Stimulated activated CD4-positive, alpha-beta T cell treated with anti-CD3 and anti-CD28 coated beads, Interleukin-4, amount 100 ng/mL, for 48 hours (primary cell): ENCODE measurements at regions not wholly inside any gene's neighbourhood (a gene's known extent, or its start where the extent isn't known, plus 50 kb on each side); places are given as distances from the start of the nearest gene placed in this dataset.
"Not testable (repeated sequence)": the region's sequence is repeated elsewhere in the genome, so short reads cannot be mapped to it uniquely, and the experiment has no call there.

Source experiments
- DNase-seq, 2 donors: peaks; one replicate each; pipeline ENCODE4 v3.0.0-alpha.2; 2020; ENCODE audit warnings: low read depth in 2 of 2

GRCh38 chr3:155995525-155996370 is 124.6 kb upstream of the KCNAB1 start:
- no peak for DNase-seq

GRCh38 chr3:155996882-155997281 is 123.5 kb upstream of the KCNAB1 start:
- no peak for DNase-seq

DNA sequence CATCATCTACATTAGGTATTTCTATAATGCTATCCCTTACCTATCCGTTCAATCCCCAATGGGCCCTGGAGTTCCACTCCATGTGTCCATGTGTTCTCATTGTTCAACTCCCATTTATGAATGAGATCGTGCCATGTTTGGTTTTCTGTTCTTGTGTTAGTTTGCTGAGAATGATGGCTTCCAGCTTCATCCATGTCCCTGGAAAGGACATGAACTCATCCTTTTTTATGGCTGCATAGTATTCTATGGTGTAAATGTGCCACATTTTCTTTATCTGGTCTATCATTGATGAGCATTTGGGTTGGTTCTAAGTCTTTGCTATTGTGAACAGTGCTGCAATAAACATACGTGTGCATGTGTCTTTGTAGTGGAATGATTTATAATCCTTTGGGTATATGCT is 122.2 kb upstream of the KCNAB1 start:
- not testable (repeated sequence) for DNase-seq

GRCh38 chr3:156005736-156006135 is 114.6 kb upstream of the KCNAB1 start:
- no peak for DNase-seq

GRCh38 chr3:156010829-156011228 is 109.5 kb upstream of the KCNAB1 start:
- DNase-seq: no peak

DNA sequence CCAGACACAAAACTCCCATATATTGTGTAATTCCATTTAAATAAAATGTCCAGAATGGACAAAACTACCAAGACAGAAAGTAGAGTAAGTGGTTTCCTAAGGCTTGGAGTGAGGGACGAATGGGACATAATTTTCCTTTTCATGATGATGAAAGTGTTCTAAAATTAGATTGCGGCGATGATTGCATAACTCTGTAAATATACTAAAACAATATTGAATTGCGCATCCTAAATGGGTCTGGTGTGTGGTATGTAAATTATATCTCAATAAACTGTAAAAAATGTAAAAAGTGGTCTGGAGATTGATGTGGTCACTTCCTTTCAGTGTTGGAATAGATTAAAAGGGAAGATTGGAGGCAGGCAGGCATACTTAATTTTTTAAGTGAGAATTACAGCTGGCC is 105.9 kb upstream of the KCNAB1 start:
- DNase-seq: no peak

- no peak for DNase-seq
Measured at GRCh38 chr3:156016902-156017301, 103.5 kb upstream of the KCNAB1 start.

DNA sequence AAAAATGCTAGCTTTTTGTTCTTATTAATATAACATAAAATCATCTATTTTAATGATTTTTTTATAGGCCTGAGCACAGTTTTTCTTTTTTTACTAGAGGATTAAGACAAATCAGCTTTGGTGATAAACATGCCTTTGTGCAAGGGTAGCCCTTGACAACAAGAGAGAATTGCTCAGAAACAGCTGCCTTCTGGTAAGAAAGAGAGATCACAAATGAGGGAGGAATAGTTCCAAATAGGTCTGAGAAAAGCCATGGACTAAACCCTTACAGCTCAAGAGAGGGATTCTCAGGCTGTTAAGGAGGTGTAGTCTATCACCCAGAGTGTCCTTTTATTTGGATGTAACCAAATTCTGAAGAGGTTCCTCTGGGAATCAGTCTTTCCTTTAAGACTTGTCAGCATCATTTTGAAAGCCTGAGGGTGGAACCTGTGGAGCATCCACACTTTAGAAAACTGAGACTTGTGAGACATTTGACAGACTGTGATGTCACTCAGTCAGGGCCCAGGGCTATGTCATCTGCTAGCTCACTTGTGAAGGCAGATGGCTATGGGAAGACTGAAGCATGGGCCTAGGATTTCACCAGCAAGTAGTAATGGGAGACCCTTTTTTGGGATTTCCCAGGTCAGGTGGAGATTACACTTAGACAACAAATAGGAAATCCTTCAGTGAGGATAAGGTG is 102.9 kb upstream of the KCNAB1 start:
- no peak for DNase-seq

GRCh38 chr3:156024904-156025533 is 95.4 kb upstream of the KCNAB1 start:
- DNase-seq: no peak

DNA sequence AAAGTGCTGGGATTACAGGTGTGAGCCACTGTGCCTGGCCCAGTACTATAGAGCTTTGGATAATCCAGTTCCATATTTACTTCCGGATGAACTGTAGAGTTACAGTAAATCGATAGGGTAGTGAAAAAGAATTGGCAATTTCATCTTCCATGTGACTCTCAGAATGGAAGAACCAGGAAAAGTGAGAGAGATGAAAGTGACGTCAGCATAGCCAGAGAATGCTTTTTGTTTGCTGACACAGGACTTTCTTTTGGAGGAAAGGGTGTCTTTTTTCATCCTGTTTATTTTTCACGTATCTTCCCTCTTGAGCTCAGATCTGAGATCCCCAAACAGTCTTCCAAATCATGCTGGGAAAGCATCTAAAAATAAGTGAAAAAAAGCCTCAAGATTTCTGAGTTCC is 91.2 kb upstream of the KCNAB1 start:
- no peak for DNase-seq

DNA sequence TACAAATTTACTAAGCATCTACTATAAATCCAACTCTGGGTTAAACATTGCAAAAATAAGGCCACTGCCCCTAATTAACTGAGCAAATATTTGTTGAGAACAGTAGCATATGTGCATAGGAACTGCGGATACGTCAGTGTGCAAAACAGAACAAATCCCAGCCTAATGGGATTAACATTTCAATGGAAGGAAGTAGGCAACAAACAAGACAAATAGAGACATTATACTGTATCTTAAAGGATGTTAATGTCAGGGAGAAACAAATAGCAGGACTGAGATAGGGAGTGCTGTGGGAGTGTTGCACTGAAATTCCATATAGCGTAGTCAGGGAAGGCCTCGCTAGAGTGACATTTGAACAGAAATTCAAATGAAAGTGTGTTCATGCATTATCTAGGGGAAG is 89.7 kb upstream of the KCNAB1 start:
- no peak for DNase-seq

DNA sequence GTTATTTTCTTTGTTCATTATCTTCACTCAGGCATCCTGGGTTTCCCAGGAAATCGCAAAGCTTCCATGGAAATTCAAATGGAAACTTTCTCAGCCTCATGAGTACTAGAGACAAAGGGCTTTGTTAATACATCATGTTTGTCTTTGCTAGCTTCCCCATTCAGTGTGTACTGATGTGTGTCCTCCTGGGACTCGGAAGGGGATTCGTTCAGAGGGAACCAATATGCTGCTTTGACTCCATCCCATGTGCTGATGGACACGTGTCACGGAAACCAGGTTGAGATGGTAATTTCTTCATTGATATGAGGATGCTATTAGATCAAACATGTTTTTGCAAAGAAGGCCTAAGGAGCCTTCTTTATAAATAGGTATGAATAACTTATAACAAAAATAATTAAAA is 87.0 kb upstream of the KCNAB1 start:
- no peak for DNase-seq

DNA sequence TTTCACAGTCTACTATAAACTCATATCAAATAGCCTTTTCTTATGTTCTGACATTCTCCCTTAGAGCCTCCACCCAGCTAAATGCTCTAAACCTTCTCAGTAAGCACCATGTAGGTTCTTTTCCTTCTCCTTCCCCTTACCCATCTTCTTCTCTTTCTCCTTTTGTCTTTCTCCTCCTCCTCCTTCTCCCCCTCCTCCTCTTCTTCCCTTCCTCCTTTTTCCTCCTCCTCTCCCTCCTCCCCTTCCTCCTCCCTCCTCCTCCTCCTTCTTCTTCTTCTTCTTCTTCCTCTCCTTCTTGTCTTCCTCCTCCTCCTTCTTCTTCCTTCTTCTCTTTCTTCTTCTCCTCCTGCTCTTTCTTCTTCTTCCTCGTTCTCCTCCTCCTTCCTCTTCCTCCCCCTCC is 85.2 kb upstream of the KCNAB1 start:
- no peak for DNase-seq

DNA sequence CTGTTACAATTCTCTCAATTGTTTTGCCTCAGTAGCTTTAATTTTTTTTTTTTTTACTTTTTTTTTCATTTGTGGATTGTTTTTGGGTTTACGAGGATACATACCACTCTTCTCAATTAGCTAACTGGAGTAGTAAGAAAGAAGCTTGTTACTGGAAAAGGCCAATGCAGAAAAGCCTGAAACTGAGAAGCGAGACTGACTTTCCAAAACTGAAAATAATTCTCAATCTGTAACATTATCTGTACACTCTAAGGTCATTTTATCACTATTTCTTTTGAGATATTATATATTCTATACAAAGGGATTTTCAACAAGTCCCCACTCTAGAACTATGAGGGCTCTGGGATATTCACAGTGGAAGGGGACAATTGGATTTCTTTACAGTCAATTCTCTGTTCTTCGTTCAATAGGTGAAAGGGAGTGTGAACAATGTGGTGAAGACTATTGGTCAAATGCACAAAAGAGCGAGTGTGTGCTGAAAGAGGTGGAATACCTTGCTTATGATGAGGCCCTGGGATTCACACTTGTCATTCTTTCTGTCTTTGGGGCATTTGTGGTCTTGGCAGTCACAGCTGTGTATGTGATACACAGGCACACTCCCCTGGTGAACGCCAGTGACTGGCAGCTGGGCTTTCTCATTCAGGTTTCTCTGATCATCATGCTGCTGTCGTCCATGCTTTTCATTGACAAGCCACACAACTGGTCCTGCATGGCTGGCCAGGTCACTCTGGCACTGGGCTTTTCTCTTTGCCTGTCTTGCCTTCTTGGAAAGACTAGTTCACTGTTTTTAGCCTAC is 83.9 kb upstream of the KCNAB1 start:
- DNase-seq: no peak

- DNase-seq: no peak
Measured at GRCh38 chr3:156037356-156037755, 83.0 kb upstream of the KCNAB1 start.

DNA sequence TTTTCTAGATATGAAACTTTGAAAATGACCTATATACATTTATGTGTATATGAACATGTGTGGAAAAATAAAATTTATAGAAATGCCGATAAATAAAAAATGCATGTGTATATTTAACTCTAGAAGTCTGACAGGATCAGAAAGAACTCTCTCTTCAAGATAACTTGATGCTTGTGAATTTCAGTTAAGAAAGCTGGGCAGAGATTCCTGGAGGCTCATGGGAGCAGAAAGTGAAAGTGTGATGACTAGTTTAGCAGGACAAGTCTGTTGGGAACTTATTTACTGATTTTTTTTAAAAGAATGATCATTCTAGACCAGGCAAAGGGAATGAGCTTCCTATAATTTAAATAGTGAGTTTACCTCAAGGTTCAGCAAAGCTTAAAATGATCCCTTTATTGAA is 81.5 kb upstream of the KCNAB1 start:
- DNase-seq: no peak

- DNase-seq: no peak
Measured at GRCh38 chr3:156040041-156040440, 80.3 kb upstream of the KCNAB1 start.

GRCh38 chr3:156041216-156041841 is 79.0 kb upstream of the KCNAB1 start:
- not testable (repeated sequence) for DNase-seq

- not testable (repeated sequence) for DNase-seq
Measured at GRCh38 chr3:156041856-156042255, 78.5 kb upstream of the KCNAB1 start.

DNA sequence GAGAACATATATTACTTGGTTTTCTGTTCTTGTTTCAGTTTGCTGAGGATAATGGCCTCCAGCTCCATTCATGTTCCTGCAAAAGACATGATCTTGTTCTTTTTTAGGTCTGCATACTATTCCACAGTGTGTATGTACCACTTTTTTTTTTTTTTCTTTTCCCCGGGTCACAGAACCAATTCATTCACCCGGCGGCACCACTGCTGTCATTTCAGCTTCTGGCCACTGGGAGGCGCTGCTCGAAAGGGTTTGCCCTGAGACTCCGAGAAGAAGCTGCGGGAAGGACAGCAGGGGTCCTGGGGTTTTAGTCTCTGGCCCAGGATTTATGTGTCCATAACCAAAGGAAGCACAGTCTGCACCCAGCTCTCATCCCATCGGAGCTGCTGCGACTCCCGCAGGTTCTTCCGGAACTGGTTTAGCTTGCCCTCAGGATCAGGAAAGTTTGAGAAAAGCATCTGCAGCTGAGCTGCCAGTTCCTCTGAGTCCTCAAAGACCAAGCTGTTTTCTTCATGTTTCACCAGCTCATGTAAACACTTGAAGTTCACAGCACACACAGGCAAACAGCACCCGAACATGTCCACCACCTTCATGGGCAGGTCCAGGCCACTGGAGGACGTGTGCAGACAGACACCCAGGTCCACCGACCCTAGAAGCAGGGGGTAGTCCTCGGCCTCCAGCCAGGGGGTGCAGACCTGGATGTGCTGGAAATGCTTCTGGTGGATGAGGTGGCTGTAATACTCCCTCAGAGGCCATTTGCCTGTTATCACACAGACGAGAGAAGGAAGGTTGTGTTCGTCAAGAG is 76.3 kb upstream of the KCNAB1 start:
- DNase-seq: peak; percentile 41 to 54

DNA sequence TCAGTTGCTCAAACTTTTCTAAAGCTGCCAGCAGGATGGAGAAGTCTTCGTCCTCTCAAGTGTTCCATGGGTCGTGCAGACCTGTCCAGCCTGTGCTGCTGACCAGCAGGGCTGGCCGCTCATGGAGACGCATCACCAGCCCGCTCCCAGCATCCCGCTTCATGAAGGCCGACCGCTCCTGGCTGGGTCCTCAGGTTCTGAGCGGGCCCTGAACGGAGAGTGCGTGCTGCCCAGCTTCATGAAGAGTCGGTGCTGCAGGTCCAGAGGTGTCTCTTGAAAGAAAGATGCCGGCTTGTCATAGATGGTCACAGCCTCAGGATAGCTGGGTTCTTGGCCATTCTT is 75.8 kb upstream of the KCNAB1 start:
- no peak for DNase-seq
